Inflammatory macrophage treated with lipopolysaccharide for 1 hour (primary cell): ENCODE measurements at regions not wholly inside any gene's neighbourhood (a gene's known extent, or its start where the extent isn't known, plus 50 kb on each side); places are given as distances from the start of the nearest gene placed in this dataset.
"Not testable (repeated sequence)": the region's sequence is repeated elsewhere in the genome, so short reads cannot be mapped to it uniquely, and the experiment has no call there.

Experiments
- DNase-seq, 2 donors: peaks; one replicate each; pipeline ENCODE4 v3.0.0-alpha.2; 2020 to 2022

DNA sequence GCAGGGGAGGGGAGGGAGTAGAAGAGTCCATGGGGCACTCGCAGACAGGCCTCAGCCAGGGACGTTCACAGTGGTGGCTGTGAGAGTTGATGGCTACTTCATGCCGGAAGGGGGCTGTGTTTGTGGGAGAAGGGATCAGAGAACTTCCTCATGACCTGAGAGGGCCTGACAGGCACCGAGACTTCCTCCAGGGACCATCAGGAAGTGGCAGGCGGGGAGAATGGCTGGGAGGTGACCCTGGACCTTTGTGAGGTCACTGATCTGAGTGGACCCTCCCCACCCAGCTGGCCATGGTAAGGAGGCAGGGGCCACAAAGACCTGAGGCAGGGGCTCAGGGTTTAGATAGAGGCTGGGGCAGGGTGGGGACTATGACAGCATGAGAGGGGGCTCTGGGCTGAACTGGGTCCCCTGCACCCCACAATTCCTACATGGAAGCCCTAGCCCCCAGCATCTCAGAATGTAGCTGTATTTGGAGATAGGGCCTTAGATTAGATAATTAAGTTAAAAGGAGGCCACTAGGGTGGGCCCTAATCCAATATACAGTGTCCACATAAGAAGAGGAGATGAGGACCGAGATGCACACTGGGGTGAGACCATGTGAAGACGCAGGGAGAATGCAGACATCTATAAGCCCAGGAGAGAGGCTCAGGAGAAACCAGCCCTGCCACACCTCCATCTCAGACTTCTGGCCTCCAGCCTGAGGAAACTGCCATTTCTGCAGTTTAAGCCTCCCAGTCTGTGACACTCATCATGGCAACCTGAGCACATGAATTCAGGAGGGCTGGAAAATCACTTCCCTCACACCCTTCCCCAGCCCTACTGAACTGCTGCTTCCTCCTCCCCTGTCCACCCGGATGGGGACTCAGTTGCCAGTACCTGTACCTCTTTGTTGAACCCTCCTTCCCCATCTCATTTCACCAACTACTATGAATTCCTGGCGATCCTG, 273.9 kb upstream of the ZNF32 start:
- no peak for DNase-seq

DNA sequence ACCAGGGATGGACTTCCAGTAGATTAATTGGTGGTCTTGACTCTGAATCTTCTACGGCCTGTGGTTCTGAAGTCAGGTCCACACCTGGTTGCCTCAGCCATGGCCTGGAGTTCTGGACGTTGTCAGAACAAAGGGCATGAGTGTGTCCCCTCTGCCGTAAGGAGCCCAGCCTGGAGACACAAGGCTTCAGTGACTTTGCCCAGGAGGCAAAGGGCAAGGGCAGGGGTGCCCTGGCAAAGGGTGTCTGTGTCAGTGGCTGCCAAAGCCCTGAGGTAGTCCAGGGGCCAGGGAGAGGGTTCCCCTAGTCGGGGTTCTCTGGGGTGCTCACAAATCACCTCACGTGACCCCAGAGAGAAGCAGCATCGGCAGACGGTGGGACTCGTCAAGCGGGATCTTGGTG, 273.2 kb upstream of the ZNF32 start:
- no peak for DNase-seq

- DNase-seq = no peak
Measured at GRCh38 chr10:43921478-43921877, 272.8 kb upstream of the ZNF32 start.

DNA sequence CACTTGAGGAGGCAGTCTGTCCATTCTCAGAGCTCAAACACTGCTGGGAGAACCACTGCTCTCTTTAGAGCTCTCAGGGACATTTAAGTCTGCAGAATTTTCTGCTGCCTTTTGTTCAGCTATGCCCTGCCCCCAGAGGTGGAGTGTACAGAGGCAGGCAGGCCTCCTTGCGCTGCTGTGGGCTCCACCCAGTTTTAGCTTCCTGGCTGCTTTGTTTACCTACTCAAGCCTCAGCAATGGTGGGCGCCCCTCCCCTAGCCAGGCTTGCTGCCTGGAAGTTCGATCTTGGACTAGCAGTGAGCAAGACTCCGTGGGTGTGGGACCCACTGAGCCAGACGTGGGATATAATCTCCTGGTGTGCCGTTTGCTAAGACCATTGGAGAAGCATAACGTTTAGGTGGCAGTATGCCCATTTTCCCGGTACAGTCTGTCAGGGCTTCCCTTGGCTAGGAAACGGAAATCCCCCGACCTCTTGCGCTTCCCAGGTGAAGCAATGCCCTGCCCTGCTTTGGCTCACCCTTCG, 271.6 kb upstream of the ZNF32 start:
- DNase-seq = not testable (repeated sequence)

DNA sequence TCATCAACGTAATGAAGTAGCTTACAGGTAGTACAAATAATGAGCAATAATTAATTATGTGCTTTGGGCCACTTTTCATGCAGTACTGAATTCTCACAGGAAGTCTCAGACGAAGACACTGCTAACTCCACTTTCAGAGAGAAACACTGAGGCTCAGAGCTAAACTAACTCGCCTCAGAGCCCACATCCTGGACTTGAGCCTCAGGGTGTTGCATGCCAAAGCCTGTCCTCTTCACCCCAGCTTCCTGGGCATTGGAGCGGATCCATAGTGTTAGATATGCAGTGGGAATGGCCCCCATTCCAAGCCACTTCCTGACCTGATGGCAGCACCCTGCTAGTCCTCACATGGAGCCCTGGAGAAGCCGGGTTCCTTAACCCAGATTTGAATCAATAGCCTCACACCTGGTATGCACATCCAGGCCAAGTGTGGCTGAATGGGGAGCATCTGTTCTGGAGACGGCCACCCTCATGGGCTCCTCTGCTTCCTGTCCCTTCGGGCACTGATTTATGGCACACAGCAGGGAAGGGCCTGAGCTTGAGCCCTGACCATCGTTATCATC, 265.1 kb upstream of the ZNF32 start:
- DNase-seq = no peak

DNA sequence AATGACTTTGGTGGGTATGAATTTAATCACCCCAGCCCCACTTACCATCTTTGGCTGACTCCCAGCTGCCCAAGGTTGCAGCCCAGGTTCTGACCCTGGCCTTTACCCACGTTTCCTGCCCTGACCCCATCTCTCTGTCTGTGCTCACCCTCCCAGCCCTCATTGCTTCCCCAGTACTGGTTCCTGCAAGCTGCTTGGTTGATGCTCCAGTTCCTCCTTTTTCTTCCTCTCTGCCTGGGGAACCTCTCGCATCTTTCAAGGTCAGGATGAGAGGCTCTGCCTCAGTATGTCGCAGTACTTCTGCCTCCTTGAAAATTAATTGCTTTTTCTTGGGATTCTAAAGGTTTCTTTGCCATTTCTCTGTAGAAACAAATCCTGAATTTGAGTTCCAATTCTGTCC, 263.8 kb upstream of the ZNF32 start:
- no peak for DNase-seq

GRCh38 chr10:43906490-43906889, 257.8 kb upstream of the ZNF32 start:
- DNase-seq = no peak

GRCh38 chr10:43905512-43906236, 257.0 kb upstream of the ZNF32 start:
- DNase-seq = no peak

GRCh38 chr10:43904844-43905243, 256.2 kb upstream of the ZNF32 start:
- no peak for DNase-seq

GRCh38 chr10:43904301-43904700, 255.6 kb upstream of the ZNF32 start:
- DNase-seq = no peak

DNA sequence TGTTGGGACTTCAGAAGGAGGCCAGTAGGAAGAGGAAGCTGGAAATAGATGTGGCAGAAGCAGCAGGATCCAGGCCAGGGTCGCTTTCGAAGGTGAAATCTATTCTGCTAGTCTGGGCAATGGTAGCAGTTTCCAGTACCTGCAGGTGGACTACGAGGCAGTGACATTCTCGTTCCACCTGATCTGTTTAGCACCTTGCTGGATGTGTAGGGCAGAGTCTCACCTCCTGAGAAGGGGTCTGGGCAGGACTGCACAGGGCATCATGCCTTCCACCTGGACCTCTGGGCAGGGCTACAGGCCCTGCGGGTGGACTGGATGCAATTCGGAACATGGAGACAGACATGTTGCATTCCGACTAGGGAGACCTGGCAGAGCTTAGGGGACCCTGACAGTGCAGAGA, 254.8 kb upstream of the ZNF32 start:
- DNase-seq = no peak

GRCh38 chr10:43902842-43903241, 254.2 kb upstream of the ZNF32 start:
- DNase-seq = no peak

GRCh38 chr10:43901744-43902504, 253.2 kb upstream of the ZNF32 start:
- no peak for DNase-seq

DNA sequence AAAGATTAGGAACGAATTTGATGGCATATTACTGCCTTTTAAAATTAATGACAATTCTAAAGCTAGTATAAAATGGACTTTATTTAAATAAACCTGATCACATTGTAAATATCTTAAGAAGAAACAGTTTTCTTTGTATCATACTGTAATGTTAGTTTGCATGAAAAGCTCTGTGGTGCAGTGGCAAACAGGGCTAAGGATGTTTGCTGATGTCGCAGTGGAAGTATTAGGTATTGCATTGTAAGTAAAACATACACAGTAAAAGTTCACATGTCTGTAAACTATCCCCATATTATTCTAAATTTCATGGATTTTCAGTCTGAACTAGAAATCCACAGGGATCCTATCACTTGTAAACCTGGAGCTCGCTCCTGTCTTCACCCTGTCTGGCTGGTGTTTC, 252.6 kb upstream of the ZNF32 start:
- DNase-seq = no peak

- DNase-seq = no peak
Measured at GRCh38 chr10:43900571-43900970, 251.9 kb upstream of the ZNF32 start.

- no peak for DNase-seq
Measured at GRCh38 chr10:43899224-43899959, 250.7 kb upstream of the ZNF32 start.

DNA sequence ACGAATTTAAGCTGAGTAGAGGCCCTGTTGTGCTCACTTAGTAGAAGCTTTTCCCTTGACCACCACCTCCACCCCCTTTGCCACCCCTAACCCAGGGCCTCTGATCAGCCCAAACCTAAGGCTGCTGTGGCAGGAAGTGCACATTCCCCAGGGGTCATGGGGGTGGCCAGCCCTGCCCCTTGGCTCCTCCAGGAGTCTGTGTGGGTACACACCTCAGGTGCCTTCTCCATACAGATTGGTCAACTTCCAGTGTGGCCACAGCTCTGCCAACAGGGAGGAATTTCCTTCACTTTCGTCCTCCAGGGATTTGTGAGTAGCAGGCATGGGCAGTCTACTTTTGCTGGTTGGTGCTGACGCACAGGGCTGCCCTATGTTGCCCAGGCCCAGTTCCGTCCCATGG, 249.9 kb upstream of the ZNF32 start:
- no peak for DNase-seq

DNA sequence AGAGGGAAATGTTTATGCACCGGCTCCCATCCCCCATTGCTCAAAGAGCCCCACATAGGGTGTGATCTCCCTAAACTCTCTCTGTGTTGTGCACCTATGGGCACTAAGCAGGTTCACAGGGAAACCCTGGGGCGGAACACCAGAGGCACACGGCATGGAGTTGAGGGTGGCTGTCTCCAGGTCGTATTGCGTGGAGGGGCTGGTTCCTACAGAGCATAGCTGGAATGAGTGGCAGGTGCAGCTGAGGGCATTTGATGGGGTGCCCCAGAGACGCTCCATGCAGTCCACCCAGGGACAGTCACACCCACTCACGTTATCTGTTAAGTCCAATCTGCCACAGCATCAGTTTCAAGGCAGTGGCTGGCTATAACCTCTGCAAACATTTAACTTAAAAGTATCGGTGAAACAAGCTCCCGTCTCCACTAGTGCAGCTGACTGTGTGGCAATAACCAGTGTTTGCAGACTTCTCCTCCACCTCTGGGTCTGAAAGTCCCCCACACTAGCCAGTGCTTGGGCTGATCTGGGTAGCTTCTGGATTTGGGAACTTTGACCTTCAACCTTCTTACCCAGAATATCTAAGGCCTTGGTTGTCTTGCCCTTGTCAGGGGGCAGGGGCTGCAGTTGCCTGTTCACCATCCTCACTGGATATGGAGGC, 249.2 kb upstream of the ZNF32 start:
- no peak for DNase-seq

DNA sequence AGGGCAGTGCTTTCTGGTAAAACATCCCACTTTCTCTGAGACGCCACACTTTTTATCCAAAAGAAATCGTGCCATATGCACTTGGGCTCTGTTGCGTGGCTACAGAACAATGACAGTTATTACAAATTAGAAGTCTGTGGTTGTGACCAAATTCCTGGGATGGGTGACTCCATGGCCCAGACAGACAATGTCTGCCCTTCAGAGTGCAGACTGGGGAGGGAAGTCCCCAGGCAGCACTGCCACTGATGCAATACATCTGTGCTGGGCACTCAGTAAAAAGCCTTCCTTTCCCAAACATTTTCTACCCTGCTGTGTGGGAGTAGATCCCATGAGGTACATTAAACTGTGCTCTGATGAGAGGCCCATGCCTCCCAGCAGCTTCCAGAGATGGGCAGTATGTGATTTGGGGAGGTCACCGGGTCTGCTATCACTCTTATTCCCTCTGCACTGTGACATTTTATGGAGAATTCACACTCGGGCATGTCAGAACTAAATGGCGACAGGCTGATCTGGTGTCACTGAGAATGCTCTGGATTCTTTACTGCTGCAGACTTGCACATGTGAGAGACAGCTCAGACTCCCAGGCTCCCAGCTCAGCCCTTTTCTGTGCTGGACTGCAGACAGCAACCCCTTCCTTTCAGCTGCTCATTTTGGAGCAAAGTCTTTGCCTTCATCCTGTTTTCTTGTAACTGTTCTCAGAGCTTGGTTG, 243.5 kb upstream of the ZNF32 start:
- no peak for DNase-seq

DNA sequence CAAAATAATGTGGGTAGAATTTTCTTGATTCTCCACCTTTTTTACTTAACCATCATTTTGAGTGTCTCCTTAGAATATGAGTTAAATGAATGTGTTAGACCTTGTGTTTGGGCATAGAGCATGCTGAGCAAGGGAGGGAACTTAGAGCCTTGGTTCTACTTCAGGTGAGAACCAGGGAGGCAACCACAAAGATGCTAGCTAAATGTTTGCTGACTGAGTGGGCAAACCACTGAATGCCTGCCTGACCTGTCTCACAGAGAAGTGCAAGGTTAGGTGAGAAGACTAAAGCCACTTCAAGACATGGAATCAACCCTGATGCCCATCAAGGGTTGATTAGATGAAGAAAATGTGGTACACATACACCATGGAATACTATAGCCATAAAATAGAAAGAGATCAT, 242.6 kb upstream of the ZNF32 start:
- no peak for DNase-seq

- DNase-seq = no peak
Measured at GRCh38 chr10:43890124-43890523, 241.4 kb upstream of the ZNF32 start.
